ENCODE measurements at regions not wholly inside any gene's neighbourhood (a gene's known extent, or its start where the extent isn't known, plus 50 kb on each side); places are given as distances from the start of the nearest gene placed in this dataset.

- no peak overlapping the region for H3K4me3 ChIP-seq (ENCODE audit: low read depth, low read length)
- TF ChIP-seq CTCF (IDR thresholded peaks at IDR 0.05; ENCODE audit: insufficient read depth, low read depth, low read length): peak; percentile 10
- DNase-seq (ENCODE audit: low read depth): no peak
Measured at GRCh38 chr12:91561958-91562325, 379.3 kb upstream of the DCN start.

- no peak for TF ChIP-seq CTCF (IDR thresholded peaks at IDR 0.05; ENCODE audit: insufficient read depth, low read depth, low read length)
- no peak overlapping the region for H3K4me3 ChIP-seq (ENCODE audit: low read depth, low read length)
- no peak for DNase-seq (ENCODE audit: low read depth)
Measured at GRCh38 chr12:91561301-91561957, 378.8 kb upstream of the DCN start.

GRCh38 chr12:91556909-91557308 lies 374.3 kb upstream of the DCN start:
- no peak for DNase-seq (ENCODE audit: low read depth)
- no peak for TF ChIP-seq CTCF (IDR thresholded peaks at IDR 0.05; ENCODE audit: insufficient read depth, low read depth, low read length)
- H3K4me3 ChIP-seq (ENCODE audit: low read depth, low read length): no peak overlapping the region

GRCh38 chr12:91555436-91556415 lies 373.1 kb upstream of the DCN start:
- peak; percentile 27 for DNase-seq (ENCODE audit: low read depth)
- no peak overlapping the region for H3K4me3 ChIP-seq (ENCODE audit: low read depth, low read length)
- no peak for TF ChIP-seq CTCF (IDR thresholded peaks at IDR 0.05; ENCODE audit: insufficient read depth, low read depth, low read length)

GRCh38 chr12:91551927-91552326 lies 369.3 kb upstream of the DCN start:
- no peak for TF ChIP-seq CTCF (IDR thresholded peaks at IDR 0.05; ENCODE audit: insufficient read depth, low read depth, low read length)
- H3K4me3 ChIP-seq (ENCODE audit: low read depth, low read length): no peak overlapping the region
- DNase-seq (ENCODE audit: low read depth): no peak

GRCh38 chr12:91551242-91551641 lies 368.6 kb upstream of the DCN start:
- DNase-seq (ENCODE audit: low read depth): no peak
- no peak for TF ChIP-seq CTCF (IDR thresholded peaks at IDR 0.05; ENCODE audit: insufficient read depth, low read depth, low read length)
- no peak overlapping the region for H3K4me3 ChIP-seq (ENCODE audit: low read depth, low read length)

All from fibroblast of villous mesenchyme (primary cell).